ENCODE measurements at regions not wholly inside any gene's neighbourhood (a gene's known extent, or its start where the extent isn't known, plus 50 kb on each side); places are given as distances from the start of the nearest gene placed in this dataset.
A peak's percentile ranks its signal among the peaks of the same experiment; 100 is the strongest.

GRCh38 chr11:128298271-128298670, 289.1 kb downstream of the ETS1 start:
- TF ChIP-seq CTCF (IDR thresholded peaks at IDR 0.05; ENCODE audit: partially characterized antibody, unreplicated experiment), result no peak
- Mint-ChIP-seq H3K4me3 (ENCODE audit: unreplicated experiment) (no peak overlapping the region), H3K4me1 (ENCODE audit: low read depth, unreplicated experiment) (peaks cover 13% of the 10 kb centered on the region), H3K27ac (ENCODE audit: unreplicated experiment) (no peak overlapping the region), H3K9me3 (ENCODE audit: unreplicated experiment) (no peaks in the 10 kb centered on the region), H3K36me3 (ENCODE audit: unreplicated experiment) (no peaks in the 10 kb centered on the region), H3K27me3 (ENCODE audit: unreplicated experiment) (peaks cover 2% of the 10 kb centered on the region)
- DNase-seq, result no peak

GRCh38 chr11:128297805-128298204, 289.6 kb downstream of the ETS1 start:
- H3K4me1 Mint-ChIP-seq (ENCODE audit: low read depth, unreplicated experiment), result peaks cover 13% of the 10 kb centered on the region
- no peak for DNase-seq
- peaks cover 2% of the 10 kb centered on the region for H3K27me3 Mint-ChIP-seq (ENCODE audit: unreplicated experiment)
- TF ChIP-seq CTCF (IDR thresholded peaks at IDR 0.05; ENCODE audit: partially characterized antibody, unreplicated experiment), result no peak
- H3K9me3 Mint-ChIP-seq (ENCODE audit: unreplicated experiment), result no peaks in the 10 kb centered on the region
- no peaks in the 10 kb centered on the region for H3K36me3 Mint-ChIP-seq (ENCODE audit: unreplicated experiment)
- H3K27ac Mint-ChIP-seq (ENCODE audit: unreplicated experiment), result no peak overlapping the region
- H3K4me3 Mint-ChIP-seq (ENCODE audit: unreplicated experiment), result no peak overlapping the region

DNA sequence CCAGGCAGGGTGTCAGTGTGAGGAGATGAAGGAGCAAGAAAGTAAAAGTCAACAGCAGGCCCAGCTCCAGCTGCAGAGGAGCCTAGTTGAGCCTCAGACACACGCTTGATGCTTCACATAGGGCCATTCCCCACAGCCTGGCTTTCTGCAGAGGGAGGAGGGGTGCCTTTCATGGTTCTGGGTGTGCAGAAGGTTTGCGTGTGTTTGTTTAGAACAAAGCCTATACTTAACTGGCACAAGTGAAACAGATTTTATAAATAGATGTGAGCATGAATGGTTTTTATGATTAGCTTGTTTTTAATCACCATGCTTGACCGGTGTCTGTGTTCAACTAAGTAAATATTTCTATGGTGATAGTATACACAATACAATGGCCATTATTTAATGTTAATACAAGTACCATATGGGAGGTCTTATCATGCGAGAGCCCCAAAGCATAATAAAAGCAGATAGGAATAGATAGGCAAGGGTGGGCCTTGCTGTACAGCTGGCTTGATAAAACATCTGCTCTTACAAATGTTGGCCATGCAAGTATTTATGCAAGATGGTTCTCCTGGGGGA, 290.2 kb downstream of the ETS1 start:
- Mint-ChIP-seq H3K27me3 (ENCODE audit: unreplicated experiment) (peaks cover 2% of the 10 kb centered on the region), H3K9me3 (ENCODE audit: unreplicated experiment) (no peaks in the 10 kb centered on the region), H3K4me1 (ENCODE audit: low read depth, unreplicated experiment) (peaks cover 13% of the 10 kb centered on the region), H3K4me3 (ENCODE audit: unreplicated experiment) (no peak overlapping the region), H3K36me3 (ENCODE audit: unreplicated experiment) (no peaks in the 10 kb centered on the region), H3K27ac (ENCODE audit: unreplicated experiment) (no peak overlapping the region)
- no peak for DNase-seq
- TF ChIP-seq CTCF (IDR thresholded peaks at IDR 0.05; ENCODE audit: partially characterized antibody, unreplicated experiment), result no peak

GRCh38 chr11:128294671-128295050, 292.7 kb downstream of the ETS1 start:
- no peak for TF ChIP-seq CTCF (IDR thresholded peaks at IDR 0.05; ENCODE audit: partially characterized antibody, unreplicated experiment)
- no peak overlapping the region for H3K4me3 Mint-ChIP-seq (ENCODE audit: unreplicated experiment)
- H3K36me3 Mint-ChIP-seq (ENCODE audit: unreplicated experiment), result no peaks in the 10 kb centered on the region
- peaks cover 5% of the 10 kb centered on the region for H3K27me3 Mint-ChIP-seq (ENCODE audit: unreplicated experiment)
- DNase-seq, result no peak
- H3K4me1 Mint-ChIP-seq (ENCODE audit: low read depth, unreplicated experiment), result peaks cover 13% of the 10 kb centered on the region
- H3K27ac Mint-ChIP-seq (ENCODE audit: unreplicated experiment), result no peak overlapping the region
- H3K9me3 Mint-ChIP-seq (ENCODE audit: unreplicated experiment), result peaks cover 2% of the 10 kb centered on the region

GRCh38 chr11:128294001-128294670, 293.2 kb downstream of the ETS1 start:
- no peak for TF ChIP-seq CTCF (IDR thresholded peaks at IDR 0.05; ENCODE audit: partially characterized antibody, unreplicated experiment)
- no peak overlapping the region for H3K4me3 Mint-ChIP-seq (ENCODE audit: unreplicated experiment)
- H3K36me3 Mint-ChIP-seq (ENCODE audit: unreplicated experiment), result no peaks in the 10 kb centered on the region
- DNase-seq, result peak; percentile 71
- H3K27ac Mint-ChIP-seq (ENCODE audit: unreplicated experiment), result no peak overlapping the region
- peaks cover 2% of the 10 kb centered on the region for H3K9me3 Mint-ChIP-seq (ENCODE audit: unreplicated experiment)
- H3K27me3 Mint-ChIP-seq (ENCODE audit: unreplicated experiment), result peaks cover 5% of the 10 kb centered on the region
- H3K4me1 Mint-ChIP-seq (ENCODE audit: low read depth, unreplicated experiment), result peaks cover 10% of the 10 kb centered on the region
